H9 (cell line): ENCODE measurements at regions not wholly inside any gene's neighbourhood (a gene's known extent, or its start where the extent isn't known, plus 50 kb on each side); places are given as distances from the start of the nearest gene placed in this dataset.

Experiments
- DNase-seq: peaks from one replicate; pipeline ENCODE4 v3.0.0-alpha.2; 2017
- H2AFZ ChIP-seq: one replicate; pipeline ENCODE4 v1.6.1; 2013; ENCODE audit warnings: mild to moderate bottlenecking, low read length, control low read depth, moderate library complexity
- H2AK5ac ChIP-seq: 2 replicates; pipeline ENCODE4 v1.6.1; 2013; ENCODE audit warnings: low read length, control low read depth, mixed read lengths; ENCODE audit not compliant: insufficient read length
- H2BK120ac ChIP-seq: one replicate; pipeline ENCODE4 v1.6.1; 2013; ENCODE audit warnings: low read depth, mild to moderate bottlenecking, low read length, control low read depth, inconsistent platforms; ENCODE audit not compliant: poor library complexity, severe bottlenecking
- H2BK12ac ChIP-seq: 2 replicates; pipeline ENCODE4 v1.6.1; 2013; ENCODE audit warnings: low read length, control low read depth, mixed read lengths, low read depth; ENCODE audit not compliant: insufficient read length
- H2BK15ac ChIP-seq: 2 replicates; pipeline ENCODE4 v1.6.1; 2013; ENCODE audit warnings: low read depth, low read length, control low read depth
- H2BK20ac ChIP-seq: one replicate; pipeline ENCODE4 v1.6.1; 2013; ENCODE audit warnings: low read depth, mild to moderate bottlenecking, low read length, control low read depth, inconsistent platforms; ENCODE audit not compliant: poor library complexity, severe bottlenecking
- H2BK5ac ChIP-seq: 2 replicates; pipeline ENCODE4 v1.6.1; 2013; ENCODE audit warnings: low read length, control low read depth, mixed read lengths; ENCODE audit not compliant: insufficient read length
- H3K14ac ChIP-seq: 2 replicates; pipeline ENCODE4 v1.6.1; 2013; ENCODE audit warnings: low read length, control low read depth; ENCODE audit not compliant: insufficient read depth
- H3K18ac ChIP-seq: 2 replicates; pipeline ENCODE4 v1.6.1; 2013; ENCODE audit warnings: low read depth, mild to moderate bottlenecking, mixed read lengths, low read length, control low read depth; ENCODE audit not compliant: insufficient read length
- H3K23ac ChIP-seq: 2 replicates; pipeline ENCODE4 v1.6.1; 2013; ENCODE audit warnings: low read length, control low read depth, mixed read lengths, low read depth; ENCODE audit not compliant: insufficient read length
- H3K23me2 ChIP-seq: 2 replicates; pipeline ENCODE4 v1.6.1; 2013; ENCODE audit warnings: low read depth, mild to moderate bottlenecking, mixed read lengths, low read length, control low read depth; ENCODE audit not compliant: insufficient read length, poor library complexity, severe bottlenecking
- H3K27ac ChIP-seq: 2 replicates; pipeline ENCODE4 v1.5.1; 2013; ENCODE audit warnings: low read length, control low read depth, mixed read lengths, low read depth; ENCODE audit not compliant: insufficient read length
- H3K27me3 ChIP-seq: 2 replicates; pipeline ENCODE4 v1.6.1; 2013; ENCODE audit warnings: low read length, control low read depth, inconsistent platforms; ENCODE audit not compliant: insufficient read depth
- H3K4ac ChIP-seq: 2 replicates; pipeline ENCODE4 v1.6.1; 2013; ENCODE audit warnings: low read depth, mild to moderate bottlenecking, control low read depth, inconsistent platforms, low read length, moderate library complexity
- H3K4me1 ChIP-seq: 2 replicates; pipeline ENCODE4 v1.6.1; 2013; ENCODE audit warnings: low read length, control low read depth, inconsistent platforms; ENCODE audit not compliant: insufficient read depth
- H3K4me2 ChIP-seq: 2 replicates; pipeline ENCODE4 v1.6.1; 2013; ENCODE audit warnings: low read length, control low read depth, mixed read lengths; ENCODE audit not compliant: insufficient read length, insufficient read depth
- H3K56ac ChIP-seq: 2 replicates; pipeline ENCODE4 v1.6.1; 2013; ENCODE audit warnings: low read depth, mild to moderate bottlenecking, mixed read lengths, low read length, control low read depth; ENCODE audit not compliant: insufficient read length
- H3K79me1 ChIP-seq: 2 replicates; pipeline ENCODE4 v1.6.1; 2013; ENCODE audit warnings: low read depth, mild to moderate bottlenecking, moderate library complexity, low read length, control low read depth, inconsistent platforms; ENCODE audit not compliant: insufficient read depth, poor library complexity, severe bottlenecking
- H3K79me2 ChIP-seq: 2 replicates; pipeline ENCODE4 v1.6.1; 2013; ENCODE audit warnings: low read length, control low read depth, inconsistent platforms; ENCODE audit not compliant: insufficient read depth
- H3K9ac ChIP-seq: 2 replicates; pipeline ENCODE4 v1.6.1; 2013; ENCODE audit warnings: low read length, control low read depth, mixed read lengths; ENCODE audit not compliant: insufficient read length; ENCODE audit errors: extremely low read depth
- H3K9me3 ChIP-seq: one replicate; pipeline ENCODE4 v1.6.1; 2013; ENCODE audit warnings: low read depth, low read length, inconsistent platforms; ENCODE audit not compliant: control insufficient read depth
- H3T11ph ChIP-seq: one replicate; pipeline ENCODE4 v1.6.1; 2013; ENCODE audit warnings: mild to moderate bottlenecking, low read length, control low read depth, inconsistent platforms
- H4K20me1 ChIP-seq: one replicate; pipeline ENCODE4 v1.6.1; 2013; ENCODE audit not compliant: control insufficient read depth, insufficient read length, insufficient read depth
- H4K5ac ChIP-seq: 2 replicates; pipeline ENCODE4 v1.6.1; 2013; ENCODE audit warnings: low read depth, mild to moderate bottlenecking, mixed read lengths, low read length, control low read depth; ENCODE audit not compliant: insufficient read length
- H4K8ac ChIP-seq: replicated peaks from 2 replicates; pipeline ENCODE4 v1.6.1; 2013; ENCODE audit warnings: low read length, control low read depth, mixed read lengths, low read depth; ENCODE audit not compliant: insufficient read length
- H4K91ac ChIP-seq: 2 replicates; pipeline ENCODE4 v1.6.1; 2013; ENCODE audit warnings: low read depth, mild to moderate bottlenecking, moderate library complexity, mixed read lengths, low read length, control low read depth; ENCODE audit not compliant: insufficient read length
- H3K27ac Mint-ChIP-seq, 3 experiments: 2 replicates in 2 of 3; 3 replicates in 1 of 3; pipeline ENCODE4 v1.8.0; 2020 to 2021; ENCODE audit warnings: mixed read lengths in 3 of 3, mild to moderate bottlenecking in 1 of 3, moderate library complexity in 1 of 3
- H3K27me3 Mint-ChIP-seq: 2 replicates; pipeline ENCODE4 v1.8.0; 2021; ENCODE audit warnings: low read depth, mild to moderate bottlenecking, moderate library complexity, mixed read lengths
- H3K36me3 Mint-ChIP-seq, 3 experiments: 2 replicates in 2 of 3; 3 replicates in 1 of 3; pipeline ENCODE4 v1.8.0; 2020 to 2021; ENCODE audit warnings: low read depth in 3 of 3, mixed read lengths in 3 of 3; ENCODE audit not compliant: insufficient read depth in 1 of 3
- H3K4me1 Mint-ChIP-seq, 2 experiments: 2 replicates each; pipeline ENCODE4 v1.8.0; 2020; ENCODE audit warnings: mixed read lengths in 2 of 2
- H3K4me3 Mint-ChIP-seq, 2 experiments: 2 replicates in 1 of 2; 3 replicates in 1 of 2; pipeline ENCODE4 v1.8.0; 2020 to 2021; ENCODE audit warnings: mild to moderate bottlenecking in 2 of 2, mixed read lengths in 2 of 2, moderate library complexity in 1 of 2
- H3K9me3 Mint-ChIP-seq, 2 experiments: 2 replicates in 1 of 2; 3 replicates in 1 of 2; pipeline ENCODE4 v1.8.0; 2020; ENCODE audit warnings: mild to moderate bottlenecking in 2 of 2, mixed read lengths in 2 of 2, moderate library complexity in 1 of 2
- WGBS: extraction: QIAGEN DNeasy Blood & Tissue Kit; methylation state at CpG from one replicate; pipeline ENCODE4 v1.1.7; 2013; ENCODE audit warnings: missing lambda C conversion rate, low lambda C conversion rate, mixed read lengths; ENCODE audit not compliant: insufficient read length; ENCODE audit errors: extremely low coverage; 5-methylcytosine and 5-hydroxymethylcytosine counted together
- TF ChIP-seq, protein P1 (sequence below): fragments of 200-600 bp; sonication (generic); conservative IDR thresholded peaks from 3 replicates; pipeline ENCODE4 v1.8.0; 2021; ENCODE audit warnings: antibody characterized with exemption, mild to moderate bottlenecking

DNA sequence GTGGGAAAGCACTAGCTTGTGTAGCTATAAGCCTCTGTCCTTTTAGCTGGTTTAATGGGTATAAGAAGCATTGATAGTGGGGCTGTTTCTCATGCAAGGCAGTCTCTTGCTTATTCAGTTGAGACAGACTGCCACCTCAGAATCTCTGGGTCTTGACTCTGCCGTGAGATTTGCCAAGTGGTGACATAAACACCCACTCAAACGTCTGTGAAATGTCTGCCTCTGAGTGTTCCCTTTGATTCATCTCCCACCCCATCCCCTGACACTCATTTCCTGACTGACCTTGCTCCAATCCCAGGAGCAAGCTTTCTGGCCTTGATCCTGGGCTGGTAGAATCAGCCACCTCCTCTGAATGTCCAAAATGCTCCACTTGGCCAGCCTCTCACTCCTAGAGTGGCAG is 141.9 kb upstream of the RBMS1 start:
- Histone ChIP-seq H3K56ac (no peak overlapping the region), H2BK15ac (no peak overlapping the region), H2BK20ac (no peak overlapping the region), H2BK12ac (no peak overlapping the region), H3K18ac (no peak overlapping the region), H3K4ac (no peak overlapping the region), H3K14ac (no peak overlapping the region), H3K27me3 (no peaks in the 10 kb centered on the region), H3K23ac (no peak overlapping the region), H4K91ac (no peak overlapping the region), H3K9ac (no peak overlapping the region), H2BK120ac (no peak overlapping the region), H2AFZ (no peak overlapping the region), H4K20me1 (no peaks in the 10 kb centered on the region), H2AK5ac (no peak overlapping the region), H3K4me2 (no peak overlapping the region), H3K9me3 (no peaks in the 10 kb centered on the region), H3K27ac (no peak overlapping the region), H2BK5ac (no peak overlapping the region), H4K8ac (no peak overlapping the region), H3K4me1 (no peaks in the 10 kb centered on the region), H3T11ph (no peak overlapping the region), H4K5ac (no peak overlapping the region), H3K79me2 (no peaks in the 10 kb centered on the region), H3K79me1 (no peaks in the 10 kb centered on the region), H3K23me2 (no peaks in the 10 kb centered on the region)
- no CpG with 5 or more reads among the region's 2 CpGs for WGBS
- Mint-ChIP-seq H3K9me3 (peaks cover 19 to 22% of the 10 kb centered on the region in 2 experiments), H3K4me3 (no peak overlapping the region), H3K36me3 (peaks cover 8 to 30% (median 10%) of the 10 kb centered on the region in 3 experiments), H3K27me3 (no peaks in the 10 kb centered on the region; the same call in 1 of the 2 replicates), H3K27ac (no peak overlapping the region), H3K4me1 (peaks cover 17 to 20% of the 10 kb centered on the region in 2 experiments)
- no peak for DNase-seq
- TF ChIP-seq, protein P1, sequence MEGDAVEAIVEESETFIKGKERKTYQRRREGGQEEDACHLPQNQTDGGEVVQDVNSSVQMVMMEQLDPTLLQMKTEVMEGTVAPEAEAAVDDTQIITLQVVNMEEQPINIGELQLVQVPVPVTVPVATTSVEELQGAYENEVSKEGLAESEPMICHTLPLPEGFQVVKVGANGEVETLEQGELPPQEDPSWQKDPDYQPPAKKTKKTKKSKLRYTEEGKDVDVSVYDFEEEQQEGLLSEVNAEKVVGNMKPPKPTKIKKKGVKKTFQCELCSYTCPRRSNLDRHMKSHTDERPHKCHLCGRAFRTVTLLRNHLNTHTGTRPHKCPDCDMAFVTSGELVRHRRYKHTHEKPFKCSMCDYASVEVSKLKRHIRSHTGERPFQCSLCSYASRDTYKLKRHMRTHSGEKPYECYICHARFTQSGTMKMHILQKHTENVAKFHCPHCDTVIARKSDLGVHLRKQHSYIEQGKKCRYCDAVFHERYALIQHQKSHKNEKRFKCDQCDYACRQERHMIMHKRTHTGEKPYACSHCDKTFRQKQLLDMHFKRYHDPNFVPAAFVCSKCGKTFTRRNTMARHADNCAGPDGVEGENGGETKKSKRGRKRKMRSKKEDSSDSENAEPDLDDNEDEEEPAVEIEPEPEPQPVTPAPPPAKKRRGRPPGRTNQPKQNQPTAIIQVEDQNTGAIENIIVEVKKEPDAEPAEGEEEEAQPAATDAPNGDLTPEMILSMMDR = no peak
